Uterus (tissue), 2 donors: ENCODE measurements at regions not wholly inside any gene's neighbourhood (a gene's known extent, or its start where the extent isn't known, plus 50 kb on each side); places are given as distances from the start of the nearest gene placed in this dataset.
"Not testable (repeated sequence)": the region's sequence is repeated elsewhere in the genome, so short reads cannot be mapped to it uniquely, and the experiment has no call there.

ENCODE experiments used
- CTCF ChIP-seq, 4 experiments: fragments of 200-600 bp in 2 of 4; fragments of 450-650 bp in 2 of 4; sonication (generic) in 2 of 4; IDR thresholded peaks; one replicate each; pipeline ENCODE4 v1.5.1; 2016 to 2019; ENCODE audit warnings: antibody characterized with exemption in 4 of 4, mild to moderate bottlenecking in 2 of 4, moderate library complexity in 1 of 4
- POLR2A ChIP-seq, 2 donors: fragments of 450-650 bp; IDR thresholded peaks; one replicate each; pipeline ENCODE4 v1.6.1; 2016; ENCODE audit warnings: antibody characterized with exemption in 2 of 2, mild to moderate bottlenecking in 1 of 2, moderate library complexity in 1 of 2

- TF ChIP-seq CTCF, POLR2A (IDR thresholded peaks at IDR 0.05): not testable (repeated sequence)
Measured at GRCh38 chr6:22180250-22180649, 116.6 kb downstream of the PRL start.
